IMR-90 (cell line): ENCODE measurements at regions not wholly inside any gene's neighbourhood (a gene's known extent, or its start where the extent isn't known, plus 50 kb on each side); places are given as distances from the start of the nearest gene placed in this dataset.

ENCODE experiments used
- ATAC-seq: fragments of 200-7000 bp; cut with Tn5 transposase; 2 replicates; pipeline ENCODE4 v1.9.1; 2020; ENCODE audit warnings: low read depth, mild to moderate bottlenecking, moderate library complexity
- BruUV-seq: library from RNA; stranded (reverse); fragments of 400-500 nt; replicated peaks from 2 replicates; lab custom pipeline; 2021; lab: Mats Ljungman, UMichigan
- CTCF ChIA-PET: fragments of 300-600 bp; formaldehyde crosslinking; extraction: SDS; loops from one replicate; lab custom pipeline; 2021; ENCODE audit warnings: antibody characterized with exemption; lab: Yijun Ruan, JAX
- POLR2A ChIA-PET: fragments of 300-600 bp; sonication (Branson Sonifier 250); formaldehyde crosslinking; loops from one replicate; lab custom pipeline; 2022; ENCODE audit warnings: antibody characterized with exemption; ENCODE audit not compliant: unreplicated experiment; lab: Charles Lee
- DNase-seq: peaks from one replicate; pipeline ENCODE4 v3.0.0; 2013
- H2AFZ ChIP-seq: replicated peaks from 2 replicates; pipeline ENCODE3; 2013; ENCODE audit warnings: low read length, mild to moderate bottlenecking; ENCODE audit not compliant: poor library complexity
- H2AK5ac ChIP-seq: 2 replicates; pipeline ENCODE4 v1.6.1; 2013; ENCODE audit warnings: low read depth, low read length, inconsistent platforms
- H2AK9ac ChIP-seq: replicated peaks from 2 replicates; pipeline ENCODE3; 2013; ENCODE audit warnings: mild to moderate bottlenecking, low read depth, low read length, moderate library complexity; ENCODE audit not compliant: poor library complexity
- H2BK120ac ChIP-seq: 2 replicates; pipeline ENCODE4 v1.6.1; 2013; ENCODE audit warnings: low read depth, low read length, inconsistent platforms
- H2BK15ac ChIP-seq: 3 replicates; pipeline ENCODE4 v1.6.1; 2013; ENCODE audit warnings: low read depth, low read length, inconsistent platforms
- H2BK20ac ChIP-seq: 2 replicates; pipeline ENCODE4 v1.6.1; 2013; ENCODE audit warnings: low read depth, mild to moderate bottlenecking, inconsistent platforms, low read length, moderate library complexity
- H2BK5ac ChIP-seq: 2 replicates; pipeline ENCODE4 v1.6.1; 2013; ENCODE audit warnings: mild to moderate bottlenecking, low read depth, low read length, inconsistent platforms; ENCODE audit not compliant: poor library complexity, severe bottlenecking
- H3K14ac ChIP-seq: replicated peaks from 2 replicates; pipeline ENCODE4 v1.6.1; 2013; ENCODE audit warnings: low read depth, low read length, inconsistent platforms
- H3K18ac ChIP-seq: 2 replicates; pipeline ENCODE4 v1.6.1; 2013; ENCODE audit warnings: low read depth, low read length, control low read depth
- H3K23ac ChIP-seq: 2 replicates; pipeline ENCODE4 v1.6.1; 2013; ENCODE audit warnings: low read depth, low read length, inconsistent platforms
- H3K27ac ChIP-seq: 2 replicates; pipeline ENCODE4 v1.5.1; 2013; ENCODE audit warnings: mild to moderate bottlenecking, control low read depth, low read length; ENCODE audit not compliant: insufficient read depth
- H3K27me3 ChIP-seq: 2 replicates; pipeline ENCODE4 v1.6.1; 2013; ENCODE audit warnings: low read length; ENCODE audit not compliant: control insufficient read depth, insufficient read depth
- H3K36me3 ChIP-seq: 2 replicates; pipeline ENCODE4 v1.6.1; 2013; ENCODE audit warnings: low read length, mixed read lengths; ENCODE audit not compliant: control insufficient read depth, insufficient read depth
- H3K4ac ChIP-seq: 2 replicates; pipeline ENCODE4 v1.6.1; 2013; ENCODE audit warnings: low read depth, low read length, inconsistent platforms
- H3K4me1 ChIP-seq: 2 replicates; pipeline ENCODE4 v1.6.1; 2013; ENCODE audit warnings: low read length, mixed read lengths; ENCODE audit not compliant: control insufficient read depth, insufficient read depth
- H3K4me2 ChIP-seq: 2 replicates; pipeline ENCODE4 v1.6.1; 2013; ENCODE audit warnings: low read depth, mild to moderate bottlenecking, control low read depth, low read length, moderate library complexity
- H3K4me3 ChIP-seq: 2 replicates; pipeline ENCODE4 v1.5.1; 2013; ENCODE audit warnings: low read depth, mild to moderate bottlenecking, control low read depth, low read length, moderate library complexity; ENCODE audit not compliant: insufficient read depth
- H3K56ac ChIP-seq: 2 replicates; pipeline ENCODE4 v1.6.1; 2013; ENCODE audit warnings: low read length, inconsistent platforms; ENCODE audit not compliant: insufficient read depth; ENCODE audit errors: extremely low read depth
- H3K79me1 ChIP-seq, 2 experiments: 2 replicates each; pipeline ENCODE4 v1.6.1; 2013; ENCODE audit warnings: low read length in 2 of 2, inconsistent platforms in 1 of 2, low read depth in 1 of 2
- H3K9ac ChIP-seq: 2 replicates; pipeline ENCODE4 v1.6.1; 2013; ENCODE audit warnings: low read depth, low read length, control low read depth
- H3K9me1 ChIP-seq: 2 replicates; pipeline ENCODE4 v1.6.1; 2013; ENCODE audit warnings: low read length, inconsistent platforms; ENCODE audit not compliant: insufficient read depth
- H3K9me3 ChIP-seq: 2 replicates; pipeline ENCODE4 v1.6.1; 2013; ENCODE audit warnings: low read length; ENCODE audit not compliant: control insufficient read depth, insufficient read depth
- H4K20me1 ChIP-seq: 2 replicates; pipeline ENCODE4 v1.6.1; 2013; ENCODE audit warnings: low read length, inconsistent platforms; ENCODE audit not compliant: insufficient read depth
- H4K5ac ChIP-seq: 2 replicates; pipeline ENCODE4 v1.6.1; 2013; ENCODE audit warnings: mild to moderate bottlenecking, low read depth, low read length, control low read depth
- H4K8ac ChIP-seq, 2 experiments: 2 replicates each; pipeline ENCODE4 v1.6.1; 2013; ENCODE audit warnings: low read depth in 2 of 2, low read length in 2 of 2, control low read depth in 1 of 2, inconsistent platforms in 1 of 2
- H4K91ac ChIP-seq: 2 replicates; pipeline ENCODE4 v1.6.1; 2013; ENCODE audit warnings: low read depth, low read length, inconsistent platforms; ENCODE audit not compliant: insufficient read depth
- BHLHE40 ChIP-seq: fragments of 150-350 bp; IDR thresholded peaks from 2 replicates; pipeline ENCODE4 v1.6.1; 2016; ENCODE audit warnings: mild to moderate bottlenecking, low read depth, low read length
- CEBPB ChIP-seq: IDR thresholded peaks from 2 replicates; pipeline ENCODE4 v1.6.1; 2012; ENCODE audit warnings: low read depth, low read length, improper control_type of control experiment
- CHD1 ChIP-seq: IDR thresholded peaks from 2 replicates; pipeline ENCODE4 v1.6.1; 2012; ENCODE audit warnings: low read depth, low read length, improper control_type of control experiment
- FOS ChIP-seq: fragments of 150-350 bp; IDR thresholded peaks from 2 replicates; pipeline ENCODE4 v1.6.1; 2016; ENCODE audit warnings: low read depth, low read length
- MAFK ChIP-seq: IDR thresholded peaks from 2 replicates; pipeline ENCODE4 v1.6.1; 2012; ENCODE audit warnings: low read depth, low read length, improper control_type of control experiment
- MAZ ChIP-seq: IDR thresholded peaks from 2 replicates; pipeline ENCODE4 v1.6.1; 2012; ENCODE audit warnings: low read depth, mild to moderate bottlenecking, low read length, improper control_type of control experiment, moderate library complexity, borderline replicate concordance
- MXI1 ChIP-seq: IDR thresholded peaks from 2 replicates; pipeline ENCODE4 v1.6.1; 2012; ENCODE audit warnings: low read depth, mild to moderate bottlenecking, low read length, moderate library complexity, borderline replicate concordance
- NFE2L2 ChIP-seq: fragments of 150-350 bp; IDR thresholded peaks from 2 replicates; pipeline ENCODE4 v1.6.1; 2016; ENCODE audit warnings: low read depth, mild to moderate bottlenecking, low read length
- POLR2A ChIP-seq: IDR thresholded peaks from 2 replicates; pipeline ENCODE4 v1.6.1; 2012; ENCODE audit warnings: mild to moderate bottlenecking, low read depth, low read length
- RAD21 ChIP-seq: IDR thresholded peaks from 2 replicates; pipeline ENCODE4 v1.6.1; 2012; ENCODE audit warnings: low read length, improper control_type of control experiment
- RCOR1 ChIP-seq: IDR thresholded peaks from 2 replicates; pipeline ENCODE4 v1.6.1; 2012; ENCODE audit warnings: mild to moderate bottlenecking, low read length, improper control_type of control experiment; ENCODE audit not compliant: insufficient replicate concordance
- RFX5 ChIP-seq: IDR thresholded peaks from 2 replicates; pipeline ENCODE4 v1.8.0; 2012; ENCODE audit warnings: low read depth, mild to moderate bottlenecking, low read length, moderate library complexity
- SMC3 ChIP-seq: fragments of 150-350 bp; IDR thresholded peaks from 2 replicates; pipeline ENCODE4 v1.6.1; 2016; ENCODE audit warnings: low read depth, mild to moderate bottlenecking, antibody characterized with exemption, low read length, moderate library complexity
- WGBS, 2 experiments: methylation state at CpG; one replicate each; pipeline versions ENCODE4 v1.1.5 to v1.1.7; 2013; ENCODE audit warnings: missing lambda C conversion rate in 2 of 2; ENCODE audit not compliant: insufficient read length in 1 of 2; ENCODE audit errors: extremely low coverage in 2 of 2; 5-methylcytosine and 5-hydroxymethylcytosine counted together
- dilution Hi-C: fragments of 300-500 bp; cut with HindIII; formaldehyde crosslinking; loops from one replicate; pipeline ENCODE4 v1.14.3; 2018; ENCODE audit warnings: low sequenced_read_pairs; ENCODE audit not compliant: unreplicated experiment
- in situ Hi-C: fragments of 300-500 bp; cut with MboI; formaldehyde crosslinking; loops from 3 replicates; pipeline ENCODE4 v1.14.3; 2019; ENCODE audit warnings: low sequenced_read_pairs, inconsistent platforms, mixed read lengths
- intact Hi-C: fragments of 100-400 bp; cut with micrococcal nuclease; formaldehyde crosslinking; loops from 2 replicates; pipeline ENCODE4 v1.10.0; 2022
- TF ChIP-seq, protein P1 (sequence below): fragments of 150-350 bp; IDR thresholded peaks from 2 replicates; pipeline ENCODE4 v1.6.1; 2017; ENCODE audit warnings: mild to moderate bottlenecking, antibody characterized with exemption, low read length, low read depth
- TF ChIP-seq, protein P2 (sequence below): fragments of 150-350 bp; IDR thresholded peaks from 2 replicates; pipeline ENCODE4 v1.6.1; 2016; ENCODE audit warnings: low read depth, mild to moderate bottlenecking, low read length, moderate library complexity, borderline replicate concordance
- TF ChIP-seq, protein P3 (sequence below): conservative IDR thresholded peaks from 2 replicates; pipeline ENCODE4 v1.5.1; 2012; ENCODE audit warnings: mild to moderate bottlenecking, low read depth, low read length, improper control_type of control experiment

DNA sequence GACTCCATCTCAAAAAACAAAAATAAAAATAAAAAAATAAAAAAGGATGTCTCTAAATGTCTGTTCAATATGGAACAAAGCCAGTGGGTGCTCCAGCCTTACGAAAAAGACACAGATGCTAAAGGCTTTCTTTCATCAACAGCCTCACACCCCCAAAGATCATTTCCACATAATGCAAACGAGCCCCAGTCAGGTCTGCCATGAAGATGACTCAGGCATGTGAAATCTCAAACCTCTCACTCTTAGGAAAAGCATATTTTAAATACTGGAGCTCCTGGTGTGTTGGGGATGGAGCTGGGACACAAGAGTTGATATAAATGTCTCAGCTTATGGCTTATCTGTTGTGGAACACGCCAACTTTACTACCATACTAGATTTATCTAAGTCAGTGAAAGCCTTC lies 49.9 kb upstream of the PLXNC1 start:
- H3K4me2 ChIP-seq, result no peak overlapping the region
- H3K4me3 ChIP-seq, result no peak overlapping the region
- H3K79me1 ChIP-seq, result peaks cover 4 to 12% of the 10 kb centered on the region in 2 experiments; a peak in 3 of 4 replicates
- no peak overlapping the region for H3K9ac ChIP-seq
- no peak overlapping the region for H2AFZ ChIP-seq
- ATAC-seq (peak; percentile 44), DNase-seq (peak; percentile 71)
- H4K20me1 ChIP-seq, result no peaks in the 10 kb centered on the region
- peak overlapping the region; percentile 30 for H2BK5ac ChIP-seq
- H2BK20ac ChIP-seq, result peak overlapping the region; percentile 97
- intact Hi-C loops (no loop called here), in situ Hi-C loops (no loop called here), dilution Hi-C loops (no loop called here)
- H3K27ac ChIP-seq, result peak overlapping the region; percentile 19; the same call in 1 of the 2 replicates
- H3K9me1 ChIP-seq, result peaks cover 10% of the 10 kb centered on the region
- CTCF ChIA-PET, result interaction anchor here (0.7 to 4.6 kb wide), 3 partner anchors 21 to 529 kb away, joined by 4 to 41 read pairs (median 6); no protein-coding TSS in a partner anchor
- no peaks in the 10 kb centered on the region for H3K27me3 ChIP-seq
- no peaks in the 10 kb centered on the region for H3K9me3 ChIP-seq
- H4K5ac ChIP-seq, result no peak overlapping the region; the same call in 1 of the 2 replicates
- peak overlapping the region; percentile 67; the same call in 1 of the 2 replicates for H3K18ac ChIP-seq
- H4K91ac ChIP-seq, result peak overlapping the region; percentile 84; the same call in 1 of the 2 replicates
- WGBS, 2 experiments, result no CpG with 5 or more reads among the region's 3 CpGs
- POLR2A ChIA-PET, result interaction anchor here (0.6 kb wide), 1 partner anchor 296 kb away, joined by 3 read pairs; no protein-coding TSS in a partner anchor
- H2AK9ac ChIP-seq, result no peak overlapping the region
- H3K36me3 ChIP-seq, result no peaks in the 10 kb centered on the region
- H3K4ac ChIP-seq, result peak overlapping the region; percentile 42; the same call in 1 of the 2 replicates
- peak overlapping the region; percentile 17 to 75; a peak in 3 of 4 replicates for H4K8ac ChIP-seq
- H3K14ac ChIP-seq, result peak overlapping the region; percentile 58; the same call in 1 of the 2 replicates
- BruUV-seq, result no TSS peak
- H3K4me1 ChIP-seq, result peaks cover 10% of the 10 kb centered on the region
- peak overlapping the region; percentile 28; the same call in 1 of the 3 replicates for H2BK15ac ChIP-seq
- no peak overlapping the region for H3K56ac ChIP-seq
- peak overlapping the region; percentile 80; the same call in 1 of the 2 replicates for H2AK5ac ChIP-seq
- H2BK120ac ChIP-seq, result peak overlapping the region; percentile 94
- peak overlapping the region; percentile 6; the same call in 1 of the 2 replicates for H3K23ac ChIP-seq
- no peak for TF ChIP-seq POLR2A
- TF ChIP-seq BHLHE40, result no peak
- TF ChIP-seq CEBPB, result no peak
- TF ChIP-seq NFE2L2, result no peak
- TF ChIP-seq FOS, result no peak
- TF ChIP-seq, protein P1, sequence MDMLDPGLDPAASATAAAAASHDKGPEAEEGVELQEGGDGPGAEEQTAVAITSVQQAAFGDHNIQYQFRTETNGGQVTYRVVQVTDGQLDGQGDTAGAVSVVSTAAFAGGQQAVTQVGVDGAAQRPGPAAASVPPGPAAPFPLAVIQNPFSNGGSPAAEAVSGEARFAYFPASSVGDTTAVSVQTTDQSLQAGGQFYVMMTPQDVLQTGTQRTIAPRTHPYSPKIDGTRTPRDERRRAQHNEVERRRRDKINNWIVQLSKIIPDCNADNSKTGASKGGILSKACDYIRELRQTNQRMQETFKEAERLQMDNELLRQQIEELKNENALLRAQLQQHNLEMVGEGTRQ, result no peak
- TF ChIP-seq RCOR1, result no peak
- TF ChIP-seq MAZ, result no peak
- TF ChIP-seq, protein P2, sequence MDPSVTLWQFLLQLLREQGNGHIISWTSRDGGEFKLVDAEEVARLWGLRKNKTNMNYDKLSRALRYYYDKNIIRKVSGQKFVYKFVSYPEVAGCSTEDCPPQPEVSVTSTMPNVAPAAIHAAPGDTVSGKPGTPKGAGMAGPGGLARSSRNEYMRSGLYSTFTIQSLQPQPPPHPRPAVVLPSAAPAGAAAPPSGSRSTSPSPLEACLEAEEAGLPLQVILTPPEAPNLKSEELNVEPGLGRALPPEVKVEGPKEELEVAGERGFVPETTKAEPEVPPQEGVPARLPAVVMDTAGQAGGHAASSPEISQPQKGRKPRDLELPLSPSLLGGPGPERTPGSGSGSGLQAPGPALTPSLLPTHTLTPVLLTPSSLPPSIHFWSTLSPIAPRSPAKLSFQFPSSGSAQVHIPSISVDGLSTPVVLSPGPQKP, result no peak
- no peak for TF ChIP-seq SMC3
- no peak for TF ChIP-seq MXI1
- no peak for TF ChIP-seq RFX5
- TF ChIP-seq CHD1, result no peak
- TF ChIP-seq, protein P3, sequence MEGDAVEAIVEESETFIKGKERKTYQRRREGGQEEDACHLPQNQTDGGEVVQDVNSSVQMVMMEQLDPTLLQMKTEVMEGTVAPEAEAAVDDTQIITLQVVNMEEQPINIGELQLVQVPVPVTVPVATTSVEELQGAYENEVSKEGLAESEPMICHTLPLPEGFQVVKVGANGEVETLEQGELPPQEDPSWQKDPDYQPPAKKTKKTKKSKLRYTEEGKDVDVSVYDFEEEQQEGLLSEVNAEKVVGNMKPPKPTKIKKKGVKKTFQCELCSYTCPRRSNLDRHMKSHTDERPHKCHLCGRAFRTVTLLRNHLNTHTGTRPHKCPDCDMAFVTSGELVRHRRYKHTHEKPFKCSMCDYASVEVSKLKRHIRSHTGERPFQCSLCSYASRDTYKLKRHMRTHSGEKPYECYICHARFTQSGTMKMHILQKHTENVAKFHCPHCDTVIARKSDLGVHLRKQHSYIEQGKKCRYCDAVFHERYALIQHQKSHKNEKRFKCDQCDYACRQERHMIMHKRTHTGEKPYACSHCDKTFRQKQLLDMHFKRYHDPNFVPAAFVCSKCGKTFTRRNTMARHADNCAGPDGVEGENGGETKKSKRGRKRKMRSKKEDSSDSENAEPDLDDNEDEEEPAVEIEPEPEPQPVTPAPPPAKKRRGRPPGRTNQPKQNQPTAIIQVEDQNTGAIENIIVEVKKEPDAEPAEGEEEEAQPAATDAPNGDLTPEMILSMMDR, result no peak
- TF ChIP-seq MAFK, result no peak
- TF ChIP-seq RAD21, result no peak
